ENCODE measurements at regions not wholly inside any gene's neighbourhood (a gene's known extent, or its start where the extent isn't known, plus 50 kb on each side); places are given as distances from the start of the nearest gene placed in this dataset.

GRCh38 chr11:24298146-24298545, 198.7 kb upstream of the LUZP2 start:
- ATAC-seq (no peak), DNase-seq (no peak)
- 25 to 38% (median 26%) methylated on average over 2 of the region's 2 CpGs for WGBS, 3 donors
- no peak for TF ChIP-seq CTCF (IDR thresholded peaks at IDR 0.05)
- Histone ChIP-seq H3K27me3 (ENCODE audit: insufficient read depth in 3 of 3, low read length in 2 of 3) (no peaks in the 10 kb centered on the region), H3K4me3 (no peak overlapping the region), H3K27ac (no peak overlapping the region), H3K4me1 (no peaks in the 10 kb centered on the region), H3K9me3 (no peaks in the 10 kb centered on the region), H3K36me3 (ENCODE audit: insufficient read depth in 1 of 2, low read depth in 1 of 2) (no peaks in the 10 kb centered on the region)
- intact Hi-C loops (cut with DNase I): no loop called here

GRCh38 chr11:24311974-24312373, 184.9 kb upstream of the LUZP2 start:
- peaks cover 3% of the 10 kb centered on the region for H3K9me3 ChIP-seq
- no peaks in the 10 kb centered on the region for H3K27me3 ChIP-seq (ENCODE audit: insufficient read depth in 3 of 3, low read length in 2 of 3)
- ATAC-seq (no peak), DNase-seq (no peak)
- no peaks in the 10 kb centered on the region for H3K36me3 ChIP-seq (ENCODE audit: insufficient read depth in 1 of 2, low read depth in 1 of 2)
- H3K4me3 ChIP-seq: no peak overlapping the region
- 81 to 85% (median 84%) methylated on average over 2 of the region's 2 CpGs for WGBS, 3 donors
- TF ChIP-seq CTCF (IDR thresholded peaks at IDR 0.05): no peak
- intact Hi-C loops (cut with DNase I): no loop called here
- no peak overlapping the region for H3K27ac ChIP-seq
- no peaks in the 10 kb centered on the region for H3K4me1 ChIP-seq

- DNase-seq: no peak
- no peak overlapping the region for H3K4me3 ChIP-seq
- no peak for ATAC-seq
- H3K4me1 ChIP-seq: no peaks in the 10 kb centered on the region
- no peak overlapping the region for H3K27ac ChIP-seq
- intact Hi-C loops (cut with DNase I): no loop called here
- TF ChIP-seq CTCF (IDR thresholded peaks at IDR 0.05): no peak
- H3K36me3 ChIP-seq (ENCODE audit: insufficient read depth in 1 of 2, low read depth in 1 of 2): no peaks in the 10 kb centered on the region
- no peaks in the 10 kb centered on the region for H3K27me3 ChIP-seq (ENCODE audit: insufficient read depth in 3 of 3, low read length in 2 of 3)
- WGBS, 3 donors: 74 to 81% (median 80%) methylated on average over 2 of the region's 2 CpGs
- H3K9me3 ChIP-seq: peaks cover 5% of the 10 kb centered on the region
Measured at GRCh38 chr11:24312464-24313238, 184.2 kb upstream of the LUZP2 start.

DNA sequence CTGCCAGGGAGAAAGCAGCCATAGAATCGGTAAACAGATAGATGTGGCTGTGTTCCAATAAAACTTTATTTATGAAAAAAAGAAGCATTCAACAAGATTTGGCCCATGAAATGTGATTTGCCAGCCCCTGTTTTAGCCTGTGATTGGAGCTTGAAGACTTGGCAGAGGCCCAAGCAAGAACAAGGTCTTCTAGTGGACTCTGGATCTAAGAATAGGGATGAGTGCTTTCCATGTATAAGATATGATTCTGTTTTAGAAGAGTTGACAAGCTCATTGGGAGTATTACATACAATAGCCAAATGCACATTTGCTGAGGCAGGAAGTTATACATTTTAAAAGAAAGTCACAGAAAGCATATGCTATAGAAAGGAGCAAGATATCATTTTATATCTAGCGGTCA, 175.6 kb upstream of the LUZP2 start:
- intact Hi-C loops (cut with DNase I): no loop called here
- Histone ChIP-seq H3K27me3 (ENCODE audit: insufficient read depth in 3 of 3, low read length in 2 of 3) (no peaks in the 10 kb centered on the region), H3K36me3 (ENCODE audit: insufficient read depth in 1 of 2, low read depth in 1 of 2) (no peaks in the 10 kb centered on the region), H3K4me1 (no peaks in the 10 kb centered on the region), H3K27ac (no peak overlapping the region), H3K4me3 (no peak overlapping the region), H3K9me3 (peaks cover 8% of the 10 kb centered on the region)
- ATAC-seq: no peak
- WGBS, 3 donors: 42 to 65% (median 60%) methylated on average over 2 of the region's 2 CpGs
- TF ChIP-seq CTCF (IDR thresholded peaks at IDR 0.05): no peak
- no peak for DNase-seq

DNA sequence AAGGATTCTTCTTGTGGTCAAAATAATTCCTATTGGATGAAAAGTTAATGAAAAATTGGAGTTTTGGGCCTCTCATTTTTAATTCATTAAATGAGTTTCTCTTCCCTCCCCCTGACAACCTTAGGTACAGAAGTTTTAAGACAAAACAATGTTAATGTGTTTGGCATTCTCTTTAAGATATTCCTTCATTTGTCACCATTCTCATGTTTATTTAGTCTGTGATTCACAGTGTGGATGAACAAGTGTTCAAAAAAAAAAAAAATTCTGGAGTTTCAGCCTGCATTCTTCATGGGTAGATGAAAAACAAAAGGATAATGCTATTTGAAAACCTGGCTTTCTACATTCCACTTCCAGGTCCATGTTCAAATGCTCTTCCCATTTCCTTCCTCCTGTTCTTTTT, 172.6 kb upstream of the LUZP2 start:
- no peak for TF ChIP-seq CTCF (IDR thresholded peaks at IDR 0.05)
- H3K36me3 ChIP-seq (ENCODE audit: insufficient read depth in 1 of 2, low read depth in 1 of 2): no peaks in the 10 kb centered on the region
- no peaks in the 10 kb centered on the region for H3K27me3 ChIP-seq (ENCODE audit: insufficient read depth in 3 of 3, low read length in 2 of 3)
- ATAC-seq: no peak
- no peak overlapping the region for H3K27ac ChIP-seq
- H3K4me3 ChIP-seq: no peak overlapping the region
- intact Hi-C loops (cut with DNase I): no loop called here
- H3K9me3 ChIP-seq: no peaks in the 10 kb centered on the region
- no peak for DNase-seq
- H3K4me1 ChIP-seq: no peaks in the 10 kb centered on the region
